GM06990 (cell line): ENCODE measurements at regions not wholly inside any gene's neighbourhood (a gene's known extent, or its start where the extent isn't known, plus 50 kb on each side); places are given as distances from the start of the nearest gene placed in this dataset.

ENCODE experiments used
- DNase-seq: peaks from one replicate; pipeline ENCODE4 v3.0.0-alpha.2; 2011; ENCODE audit not compliant: insufficient read length; ENCODE audit errors: extremely low read depth
- H3K27me3 ChIP-seq: replicated peaks from 2 replicates; pipeline ENCODE4 v1.6.0; 2011; ENCODE audit warnings: low read length; ENCODE audit not compliant: control insufficient read depth, insufficient read depth
- H3K36me3 ChIP-seq: 2 replicates; pipeline ENCODE4 v1.5.1; 2011; ENCODE audit warnings: low read length; ENCODE audit not compliant: control insufficient read depth, insufficient read depth
- H3K4me3 ChIP-seq: replicated peaks from 2 replicates; pipeline ENCODE4 v1.5.1; 2011; ENCODE audit warnings: low read depth, mild to moderate bottlenecking, control low read depth, low read length
- TF ChIP-seq, protein P1 (sequence below): IDR thresholded peaks from 2 replicates; pipeline ENCODE4 v1.5.1; 2011; ENCODE audit warnings: low read length, control low read depth, mild to moderate bottlenecking, inconsistent platforms; ENCODE audit not compliant: insufficient read depth, poor library complexity, severe bottlenecking

DNA sequence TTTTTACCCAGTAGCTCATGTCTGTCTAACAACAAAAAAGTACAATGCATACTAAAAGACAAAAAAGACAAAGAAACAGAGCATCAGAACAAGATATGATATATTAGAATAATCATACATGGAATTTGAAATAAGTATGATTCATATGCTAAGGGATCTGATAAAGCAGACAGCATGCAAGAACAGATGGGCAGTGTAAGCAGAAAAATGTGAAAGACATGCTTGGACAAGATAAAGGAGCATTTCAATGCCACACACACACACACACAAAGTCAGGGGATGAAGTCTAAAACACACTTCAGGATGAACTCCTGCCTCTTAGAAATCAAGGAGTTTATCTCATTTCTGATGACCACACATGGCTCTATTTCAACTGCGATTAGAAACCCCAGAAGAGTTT, 649.6 kb upstream of the NDST4 start:
- no peaks in the 10 kb centered on the region for H3K27me3 ChIP-seq
- DNase-seq: no peak
- H3K4me3 ChIP-seq: no peak overlapping the region
- TF ChIP-seq, protein P1, sequence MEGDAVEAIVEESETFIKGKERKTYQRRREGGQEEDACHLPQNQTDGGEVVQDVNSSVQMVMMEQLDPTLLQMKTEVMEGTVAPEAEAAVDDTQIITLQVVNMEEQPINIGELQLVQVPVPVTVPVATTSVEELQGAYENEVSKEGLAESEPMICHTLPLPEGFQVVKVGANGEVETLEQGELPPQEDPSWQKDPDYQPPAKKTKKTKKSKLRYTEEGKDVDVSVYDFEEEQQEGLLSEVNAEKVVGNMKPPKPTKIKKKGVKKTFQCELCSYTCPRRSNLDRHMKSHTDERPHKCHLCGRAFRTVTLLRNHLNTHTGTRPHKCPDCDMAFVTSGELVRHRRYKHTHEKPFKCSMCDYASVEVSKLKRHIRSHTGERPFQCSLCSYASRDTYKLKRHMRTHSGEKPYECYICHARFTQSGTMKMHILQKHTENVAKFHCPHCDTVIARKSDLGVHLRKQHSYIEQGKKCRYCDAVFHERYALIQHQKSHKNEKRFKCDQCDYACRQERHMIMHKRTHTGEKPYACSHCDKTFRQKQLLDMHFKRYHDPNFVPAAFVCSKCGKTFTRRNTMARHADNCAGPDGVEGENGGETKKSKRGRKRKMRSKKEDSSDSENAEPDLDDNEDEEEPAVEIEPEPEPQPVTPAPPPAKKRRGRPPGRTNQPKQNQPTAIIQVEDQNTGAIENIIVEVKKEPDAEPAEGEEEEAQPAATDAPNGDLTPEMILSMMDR: no peak
- no peaks in the 10 kb centered on the region for H3K36me3 ChIP-seq

DNA sequence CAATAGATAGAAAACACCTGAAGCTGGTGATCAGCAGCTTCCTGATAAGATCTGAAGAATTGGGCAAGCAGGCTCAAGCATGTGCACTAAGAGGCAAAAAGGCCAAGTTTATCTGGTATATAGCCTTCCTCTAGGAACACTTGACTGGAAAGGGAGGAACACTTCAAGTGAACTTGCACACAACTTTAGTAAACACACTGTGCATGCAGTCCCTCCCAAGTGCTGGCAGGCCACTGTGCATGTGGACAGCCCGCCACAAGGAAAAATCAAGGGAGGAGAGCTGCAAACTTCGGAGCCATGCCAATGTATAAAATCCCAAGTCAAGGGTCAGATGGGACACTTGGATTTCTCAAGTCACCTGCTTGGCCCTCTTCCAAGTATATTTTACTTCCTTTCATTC, 645.8 kb upstream of the NDST4 start:
- TF ChIP-seq, protein P1: no peak
- no peak for DNase-seq
- Histone ChIP-seq H3K4me3 (no peak overlapping the region), H3K36me3 (no peaks in the 10 kb centered on the region), H3K27me3 (no peaks in the 10 kb centered on the region)

DNA sequence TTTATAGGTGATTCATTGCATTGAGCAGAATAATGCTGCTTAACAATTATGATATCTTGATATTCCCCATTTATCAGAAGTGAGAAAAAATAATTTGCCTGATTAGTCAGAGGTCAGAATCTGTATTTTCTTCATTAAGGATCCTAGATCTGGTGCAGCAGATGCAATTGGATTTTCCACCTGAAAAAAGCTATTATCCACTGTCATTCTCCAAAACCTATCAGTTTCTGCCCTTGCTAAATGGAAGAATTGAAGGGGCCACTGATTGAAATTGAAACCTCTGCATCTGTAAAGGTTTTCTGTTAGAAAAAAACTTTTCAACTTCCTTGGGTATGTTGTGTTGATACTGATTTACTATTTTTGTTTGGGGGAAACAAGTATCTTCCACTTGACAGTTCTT, 636.0 kb upstream of the NDST4 start:
- TF ChIP-seq, protein P1: no peak

DNA sequence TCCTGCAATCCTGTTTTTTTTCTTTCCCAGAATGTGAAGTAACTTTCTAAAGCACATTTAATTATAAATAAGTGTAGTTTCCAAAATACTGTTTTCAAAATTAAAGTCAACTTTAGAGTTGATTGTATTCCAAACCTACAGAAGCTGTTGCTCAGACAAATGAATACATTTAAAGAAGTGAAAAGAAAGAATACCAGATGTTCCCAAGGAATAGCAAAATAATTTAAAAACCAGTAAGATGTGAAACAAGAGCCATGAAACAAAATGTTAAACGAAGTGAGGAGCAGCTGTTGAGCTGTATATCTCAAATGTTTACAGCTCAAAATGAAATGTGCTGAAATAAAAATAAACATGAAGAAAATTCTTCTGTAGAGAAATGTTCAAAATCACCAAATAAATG, 627.4 kb upstream of the NDST4 start:
- Histone ChIP-seq H3K36me3 (no peaks in the 10 kb centered on the region), H3K27me3 (no peaks in the 10 kb centered on the region), H3K4me3 (no peak overlapping the region)
- TF ChIP-seq, protein P1: no peak
- no peak for DNase-seq

More for the DNA sequence above, 636.0 kb upstream of the NDST4 start:
- Histone ChIP-seq H3K36me3 (no peaks in the 10 kb centered on the region), H3K4me3 (no peak overlapping the region), H3K27me3 (no peaks in the 10 kb centered on the region)
- DNase-seq: no peak

DNA sequence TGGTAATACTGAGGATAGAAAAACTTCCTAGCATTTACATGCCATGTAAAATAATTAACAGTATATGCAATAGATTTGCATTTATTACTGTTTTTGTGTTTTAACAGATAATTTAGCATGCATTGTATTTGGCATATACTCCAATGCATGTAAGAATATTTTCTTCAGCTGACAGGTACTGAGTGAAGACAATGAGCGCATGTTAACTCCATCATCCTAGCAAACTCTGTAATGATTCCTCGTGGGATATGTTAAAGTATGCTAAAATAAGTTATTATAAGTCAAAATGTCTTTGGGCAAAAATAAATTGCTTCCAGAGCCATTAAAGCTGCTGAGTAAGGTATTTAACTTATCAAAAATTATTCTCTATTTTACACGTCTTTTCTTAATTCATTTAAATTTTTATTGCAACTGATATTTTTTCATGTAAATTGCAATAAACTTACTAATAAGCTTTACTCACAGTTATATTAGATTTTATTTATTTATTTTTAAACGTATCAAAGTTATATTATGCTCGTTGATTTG, 616.4 kb upstream of the NDST4 start:
- no peak for DNase-seq
- Histone ChIP-seq H3K27me3 (no peaks in the 10 kb centered on the region), H3K36me3 (no peaks in the 10 kb centered on the region), H3K4me3 (no peak overlapping the region)
- TF ChIP-seq, protein P1: no peak

DNA sequence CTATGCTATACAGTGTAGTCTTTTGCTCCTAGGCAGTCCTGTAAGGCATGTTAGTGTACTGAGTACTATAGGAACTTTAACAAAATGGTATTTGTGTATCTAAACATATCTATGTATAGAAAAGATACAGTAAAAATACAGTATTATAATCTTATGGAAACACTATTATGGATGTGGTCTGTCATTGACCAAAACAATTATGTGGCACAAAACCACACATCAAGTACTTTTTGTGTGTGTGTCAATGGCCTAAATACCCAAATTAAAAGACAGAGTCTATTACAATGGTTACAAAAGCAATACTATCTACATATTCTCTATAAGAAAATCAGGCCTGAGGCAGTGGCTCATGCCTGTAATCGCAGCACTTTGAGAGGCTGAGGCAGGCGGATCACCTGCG, 610.2 kb upstream of the NDST4 start:
- Histone ChIP-seq H3K4me3 (no peak overlapping the region), H3K36me3 (no peaks in the 10 kb centered on the region), H3K27me3 (no peaks in the 10 kb centered on the region)
- TF ChIP-seq, protein P1: no peak
- no peak for DNase-seq
